H1 (cell line): ENCODE measurements at regions not wholly inside any gene's neighbourhood (a gene's known extent, or its start where the extent isn't known, plus 50 kb on each side); places are given as distances from the start of the nearest gene placed in this dataset.

Experiments used
- BRCA1 ChIP-seq: IDR thresholded peaks from 2 replicates; pipeline ENCODE4 v1.6.1; 2012; ENCODE audit warnings: low read depth, low read length, improper control_type of control experiment
- CHD1 ChIP-seq: IDR thresholded peaks from 2 replicates; pipeline ENCODE4 v1.6.1; 2012; ENCODE audit warnings: low read depth, low read length, improper control_type of control experiment
- CHD2 ChIP-seq: IDR thresholded peaks from 2 replicates; pipeline ENCODE4 v1.6.1; 2012; ENCODE audit warnings: low read length, improper control_type of control experiment
- EGR1 ChIP-seq: IDR thresholded peaks from 2 replicates; pipeline ENCODE4 v1.6.1; 2011; ENCODE audit warnings: low read depth, low read length, borderline replicate concordance
- FOSL1 ChIP-seq: IDR thresholded peaks from 2 replicates; pipeline ENCODE4 v1.6.1; 2011; ENCODE audit warnings: mild to moderate bottlenecking, low read depth, low read length, moderate library complexity; ENCODE audit not compliant: insufficient read depth
- GABPA ChIP-seq: IDR thresholded peaks from 2 replicates; pipeline ENCODE4 v1.6.1; 2011; ENCODE audit warnings: mild to moderate bottlenecking, low read length, moderate library complexity, borderline replicate concordance; ENCODE audit not compliant: insufficient read depth
- HDAC2 ChIP-seq, 2 experiments: fragments of 300-600 bp in 1 of 2; sonication (generic) in 1 of 2; IDR thresholded peaks; 2 replicates each; pipeline ENCODE4 v1.6.1; 2011 to 2012; ENCODE audit warnings: low read depth in 2 of 2, low read length in 2 of 2, mild to moderate bottlenecking in 2 of 2, moderate library complexity in 2 of 2, borderline replicate concordance in 1 of 2, inconsistent platforms in 1 of 2
- POLR2A ChIP-seq, 2 experiments: IDR thresholded peaks; 1 replicate in 1 of 2; 2 replicates in 1 of 2; pipeline ENCODE4 v1.6.1; 2011; ENCODE audit warnings: low read depth in 2 of 2, low read length in 2 of 2, mild to moderate bottlenecking in 2 of 2; ENCODE audit errors: control extremely low read depth in 1 of 2
- RAD21 ChIP-seq, 2 experiments: IDR thresholded peaks in 1 of 2; conservative IDR thresholded peaks in 1 of 2; 2 replicates each; pipeline ENCODE4 v1.6.1; 2011; ENCODE audit warnings: low read depth in 2 of 2, low read length in 2 of 2, improper control_type of control experiment in 1 of 2, inconsistent platforms in 1 of 2, mild to moderate bottlenecking in 1 of 2, moderate library complexity in 1 of 2
- SIRT6 ChIP-seq: IDR thresholded peaks from one replicate; pipeline ENCODE4 v1.7.1; 2012; ENCODE audit warnings: low read length, inconsistent platforms
- TCF12 ChIP-seq: IDR thresholded peaks from 2 replicates; pipeline ENCODE4 v1.6.1; 2011; ENCODE audit warnings: low read depth, mild to moderate bottlenecking, low read length
- ZNF274 ChIP-seq: IDR thresholded peaks from 2 replicates; pipeline ENCODE4 v1.7.0; 2012; ENCODE audit warnings: low read length, borderline replicate concordance; ENCODE audit errors: extremely low read depth
- TF ChIP-seq, protein P1 (sequence below): fragments of 300-600 bp; sonication (generic); IDR thresholded peaks from 2 replicates; pipeline ENCODE4 v1.7.1; 2012; ENCODE audit warnings: low read length, moderate library complexity, mild to moderate bottlenecking, inconsistent platforms; ENCODE audit not compliant: insufficient replicate concordance

DNA sequence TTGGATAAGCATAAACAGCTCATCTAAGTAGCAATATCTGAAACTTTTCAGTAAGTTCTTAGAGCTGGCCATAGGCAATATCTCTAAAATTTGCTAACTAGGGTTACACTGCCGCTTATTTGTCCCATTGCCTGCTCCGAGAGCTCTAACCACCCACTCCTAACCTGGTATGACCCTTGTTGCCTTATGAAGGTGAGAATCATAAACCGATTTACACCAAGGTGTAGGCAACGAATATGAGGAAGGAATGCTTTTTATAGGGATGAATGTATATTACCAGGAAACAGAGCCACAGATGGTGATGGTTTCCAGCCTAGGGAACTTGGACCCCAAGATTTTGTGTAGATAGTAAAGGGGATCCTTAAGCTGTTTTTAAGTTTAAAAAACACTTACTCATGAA, 440.9 kb downstream of the PDCD6IP start (continued):
- TF ChIP-seq, protein P1, sequence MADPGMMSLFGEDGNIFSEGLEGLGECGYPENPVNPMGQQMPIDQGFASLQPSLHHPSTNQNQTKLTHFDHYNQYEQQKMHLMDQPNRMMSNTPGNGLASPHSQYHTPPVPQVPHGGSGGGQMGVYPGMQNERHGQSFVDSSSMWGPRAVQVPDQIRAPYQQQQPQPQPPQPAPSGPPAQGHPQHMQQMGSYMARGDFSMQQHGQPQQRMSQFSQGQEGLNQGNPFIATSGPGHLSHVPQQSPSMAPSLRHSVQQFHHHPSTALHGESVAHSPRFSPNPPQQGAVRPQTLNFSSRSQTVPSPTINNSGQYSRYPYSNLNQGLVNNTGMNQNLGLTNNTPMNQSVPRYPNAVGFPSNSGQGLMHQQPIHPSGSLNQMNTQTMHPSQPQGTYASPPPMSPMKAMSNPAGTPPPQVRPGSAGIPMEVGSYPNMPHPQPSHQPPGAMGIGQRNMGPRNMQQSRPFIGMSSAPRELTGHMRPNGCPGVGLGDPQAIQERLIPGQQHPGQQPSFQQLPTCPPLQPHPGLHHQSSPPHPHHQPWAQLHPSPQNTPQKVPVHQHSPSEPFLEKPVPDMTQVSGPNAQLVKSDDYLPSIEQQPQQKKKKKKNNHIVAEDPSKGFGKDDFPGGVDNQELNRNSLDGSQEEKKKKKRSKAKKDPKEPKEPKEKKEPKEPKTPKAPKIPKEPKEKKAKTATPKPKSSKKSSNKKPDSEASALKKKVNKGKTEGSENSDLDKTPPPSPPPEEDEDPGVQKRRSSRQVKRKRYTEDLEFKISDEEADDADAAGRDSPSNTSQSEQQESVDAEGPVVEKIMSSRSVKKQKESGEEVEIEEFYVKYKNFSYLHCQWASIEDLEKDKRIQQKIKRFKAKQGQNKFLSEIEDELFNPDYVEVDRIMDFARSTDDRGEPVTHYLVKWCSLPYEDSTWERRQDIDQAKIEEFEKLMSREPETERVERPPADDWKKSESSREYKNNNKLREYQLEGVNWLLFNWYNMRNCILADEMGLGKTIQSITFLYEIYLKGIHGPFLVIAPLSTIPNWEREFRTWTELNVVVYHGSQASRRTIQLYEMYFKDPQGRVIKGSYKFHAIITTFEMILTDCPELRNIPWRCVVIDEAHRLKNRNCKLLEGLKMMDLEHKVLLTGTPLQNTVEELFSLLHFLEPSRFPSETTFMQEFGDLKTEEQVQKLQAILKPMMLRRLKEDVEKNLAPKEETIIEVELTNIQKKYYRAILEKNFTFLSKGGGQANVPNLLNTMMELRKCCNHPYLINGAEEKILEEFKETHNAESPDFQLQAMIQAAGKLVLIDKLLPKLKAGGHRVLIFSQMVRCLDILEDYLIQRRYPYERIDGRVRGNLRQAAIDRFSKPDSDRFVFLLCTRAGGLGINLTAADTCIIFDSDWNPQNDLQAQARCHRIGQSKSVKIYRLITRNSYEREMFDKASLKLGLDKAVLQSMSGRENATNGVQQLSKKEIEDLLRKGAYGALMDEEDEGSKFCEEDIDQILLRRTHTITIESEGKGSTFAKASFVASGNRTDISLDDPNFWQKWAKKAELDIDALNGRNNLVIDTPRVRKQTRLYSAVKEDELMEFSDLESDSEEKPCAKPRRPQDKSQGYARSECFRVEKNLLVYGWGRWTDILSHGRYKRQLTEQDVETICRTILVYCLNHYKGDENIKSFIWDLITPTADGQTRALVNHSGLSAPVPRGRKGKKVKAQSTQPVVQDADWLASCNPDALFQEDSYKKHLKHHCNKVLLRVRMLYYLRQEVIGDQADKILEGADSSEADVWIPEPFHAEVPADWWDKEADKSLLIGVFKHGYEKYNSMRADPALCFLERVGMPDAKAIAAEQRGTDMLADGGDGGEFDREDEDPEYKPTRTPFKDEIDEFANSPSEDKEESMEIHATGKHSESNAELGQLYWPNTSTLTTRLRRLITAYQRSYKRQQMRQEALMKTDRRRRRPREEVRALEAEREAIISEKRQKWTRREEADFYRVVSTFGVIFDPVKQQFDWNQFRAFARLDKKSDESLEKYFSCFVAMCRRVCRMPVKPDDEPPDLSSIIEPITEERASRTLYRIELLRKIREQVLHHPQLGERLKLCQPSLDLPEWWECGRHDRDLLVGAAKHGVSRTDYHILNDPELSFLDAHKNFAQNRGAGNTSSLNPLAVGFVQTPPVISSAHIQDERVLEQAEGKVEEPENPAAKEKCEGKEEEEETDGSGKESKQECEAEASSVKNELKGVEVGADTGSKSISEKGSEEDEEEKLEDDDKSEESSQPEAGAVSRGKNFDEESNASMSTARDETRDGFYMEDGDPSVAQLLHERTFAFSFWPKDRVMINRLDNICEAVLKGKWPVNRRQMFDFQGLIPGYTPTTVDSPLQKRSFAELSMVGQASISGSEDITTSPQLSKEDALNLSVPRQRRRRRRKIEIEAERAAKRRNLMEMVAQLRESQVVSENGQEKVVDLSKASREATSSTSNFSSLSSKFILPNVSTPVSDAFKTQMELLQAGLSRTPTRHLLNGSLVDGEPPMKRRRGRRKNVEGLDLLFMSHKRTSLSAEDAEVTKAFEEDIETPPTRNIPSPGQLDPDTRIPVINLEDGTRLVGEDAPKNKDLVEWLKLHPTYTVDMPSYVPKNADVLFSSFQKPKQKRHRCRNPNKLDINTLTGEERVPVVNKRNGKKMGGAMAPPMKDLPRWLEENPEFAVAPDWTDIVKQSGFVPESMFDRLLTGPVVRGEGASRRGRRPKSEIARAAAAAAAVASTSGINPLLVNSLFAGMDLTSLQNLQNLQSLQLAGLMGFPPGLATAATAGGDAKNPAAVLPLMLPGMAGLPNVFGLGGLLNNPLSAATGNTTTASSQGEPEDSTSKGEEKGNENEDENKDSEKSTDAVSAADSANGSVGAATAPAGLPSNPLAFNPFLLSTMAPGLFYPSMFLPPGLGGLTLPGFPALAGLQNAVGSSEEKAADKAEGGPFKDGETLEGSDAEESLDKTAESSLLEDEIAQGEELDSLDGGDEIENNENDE: no peak
- TF ChIP-seq GABPA (no peak), EGR1 (no peak), TCF12 (no peak), BRCA1 (no peak), FOSL1 (no peak), CHD2 (no peak), POLR2A (IDR thresholded peaks at IDR 0.05; ENCODE audit: control extremely low read depth in 1 of 2, low read depth in 2 of 2, low read length in 2 of 2) (no peak), HDAC2 (IDR thresholded peaks at IDR 0.05; ENCODE audit: borderline replicate concordance in 1 of 2, low read depth in 2 of 2, low read length in 2 of 2) (no peak), CHD1 (no peak), ZNF274 (no peak), SIRT6 (no peak), RAD21 (IDR thresholded peaks at IDR 0.05 in 1 of 2, conservative IDR thresholded peaks at IDR 0.05 in 1 of 2; ENCODE audit: low read depth in 2 of 2, low read length in 2 of 2) (no peak)
